HUES64 (cell line): ENCODE measurements at regions not wholly inside any gene's neighbourhood (a gene's known extent, or its start where the extent isn't known, plus 50 kb on each side); places are given as distances from the start of the nearest gene placed in this dataset.

ENCODE experiments used
- H3K27ac ChIP-seq: 2 replicates; pipeline ENCODE4 v1.7.0; 2013; ENCODE audit warnings: low read depth, low read length, inconsistent platforms
- H3K27me3 ChIP-seq: 2 replicates; pipeline ENCODE4 v1.6.1; 2013; ENCODE audit warnings: mild to moderate bottlenecking, low read length; ENCODE audit not compliant: insufficient read depth
- H3K36me3 ChIP-seq: 2 replicates; pipeline ENCODE4 v1.6.1; 2013; ENCODE audit warnings: mild to moderate bottlenecking, low read length; ENCODE audit not compliant: insufficient read depth
- H3K4me1 ChIP-seq: 2 replicates; pipeline ENCODE4 v1.6.1; 2013; ENCODE audit warnings: mild to moderate bottlenecking, low read length, moderate library complexity; ENCODE audit not compliant: insufficient read depth
- H3K4me3 ChIP-seq: 2 replicates; pipeline ENCODE4 v1.5.1; 2013; ENCODE audit warnings: mild to moderate bottlenecking, low read length, moderate library complexity
- H3K9ac ChIP-seq: 2 replicates; pipeline ENCODE4 v1.6.1; 2013; ENCODE audit warnings: mild to moderate bottlenecking, low read depth, low read length
- H3K9me3 ChIP-seq: 2 replicates; pipeline ENCODE4 v1.6.1; 2013; ENCODE audit warnings: low read depth, low read length; ENCODE audit not compliant: insufficient read depth
- WGBS: fragments of 150-250, 120-280 bp; methylation state at CpG from one replicate; pipeline ENCODE4 v1.1.7; 2013; ENCODE audit warnings: missing lambda C conversion rate; 5-methylcytosine and 5-hydroxymethylcytosine counted together

DNA sequence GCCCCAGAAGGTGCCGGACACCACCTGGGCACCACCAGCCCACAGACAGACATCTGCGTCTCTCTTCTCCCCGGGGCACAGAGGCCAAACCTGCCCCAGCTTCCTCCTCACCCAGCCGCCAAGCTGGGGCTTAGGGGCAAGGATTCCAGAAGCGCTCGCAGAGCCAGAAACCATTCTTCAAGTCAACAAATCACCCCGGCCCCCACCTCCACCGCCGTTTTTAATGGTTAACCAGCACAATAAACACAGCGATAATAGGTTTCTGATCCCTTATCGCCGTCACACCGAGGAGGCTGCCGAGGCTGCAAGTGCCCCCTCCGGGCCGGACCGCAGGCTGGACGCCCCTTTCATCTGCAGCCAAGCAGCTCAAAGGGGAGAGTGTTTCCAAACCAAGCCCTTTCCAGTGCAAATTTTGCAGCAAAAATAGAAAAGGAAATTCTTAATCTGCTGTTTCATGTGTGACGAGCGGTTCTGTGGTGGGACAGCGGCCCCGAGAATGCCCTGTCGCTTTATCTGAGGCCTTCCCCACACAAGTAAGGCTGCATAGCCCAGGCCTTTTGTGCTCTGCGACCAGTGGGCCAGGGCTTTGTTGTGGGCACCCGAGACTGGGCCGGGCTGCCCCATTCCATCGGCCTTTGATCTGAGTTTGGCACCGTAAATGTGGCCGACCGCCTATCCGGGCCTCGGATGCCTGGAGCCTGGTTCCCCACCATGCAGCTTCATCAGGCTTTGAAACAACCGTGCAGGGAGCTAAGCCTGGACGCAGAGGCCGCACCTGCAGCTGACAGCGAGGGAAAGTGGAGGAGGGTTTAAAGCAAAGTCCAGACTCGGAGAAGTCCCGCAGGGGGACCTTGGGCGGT lies 83.2 kb downstream of the FOXL3 start:
- peaks cover 3% of the 10 kb centered on the region; the same call in 1 of the 2 replicates for H3K4me1 ChIP-seq
- H3K27ac ChIP-seq = no peak overlapping the region

DNA sequence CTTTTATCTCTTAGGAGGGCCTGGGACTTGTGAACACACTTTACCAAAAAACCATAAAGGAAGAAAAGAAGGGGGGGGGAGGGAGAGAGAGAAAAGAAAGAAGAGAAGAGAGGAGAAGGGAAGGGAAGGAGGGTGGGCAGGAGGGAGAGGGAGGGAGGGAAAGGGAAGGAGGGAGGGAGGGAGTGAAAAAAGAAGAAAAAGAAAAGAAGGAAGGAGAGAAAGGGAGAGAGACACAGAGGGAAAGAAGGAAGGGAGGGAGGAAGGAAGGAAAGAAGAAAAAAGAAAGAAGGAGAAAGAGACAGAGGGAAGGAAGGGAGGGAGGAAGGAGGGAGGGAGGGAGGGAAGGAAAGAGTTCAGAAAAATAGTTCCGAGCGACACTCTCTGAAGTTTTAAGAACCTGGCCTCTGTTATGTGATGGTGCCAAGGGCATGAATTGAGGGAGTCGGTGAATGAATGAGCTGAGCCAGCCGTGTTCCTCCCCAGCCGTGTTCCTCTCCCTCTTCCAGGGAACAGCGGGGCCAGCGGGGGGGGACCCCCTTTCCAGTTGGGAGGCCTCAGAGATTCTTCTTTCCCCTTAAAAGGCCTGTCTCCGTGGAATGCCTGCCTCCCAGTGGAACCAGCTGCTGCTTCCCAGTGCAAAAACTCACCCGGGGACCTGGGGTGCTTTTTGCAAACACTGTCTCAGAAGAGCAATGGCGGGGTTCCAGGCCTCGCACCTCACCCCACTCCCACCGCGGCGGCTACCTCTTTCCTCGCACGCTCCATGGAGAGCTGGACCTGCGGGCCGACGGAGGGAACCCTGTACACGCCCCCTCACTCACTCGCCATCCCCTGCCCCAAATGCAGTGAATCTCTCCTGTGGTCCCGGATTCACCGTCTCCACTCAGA lies 84.1 kb downstream of the FOXL3 start:
- WGBS = 86% methylated on average over 23 of the region's 23 CpGs
- H3K4me1 ChIP-seq = peaks cover 3% of the 10 kb centered on the region; the same call in 1 of the 2 replicates
- H3K4me3 ChIP-seq = no peak overlapping the region
- peaks cover 6% of the 10 kb centered on the region for H3K27me3 ChIP-seq
- no peaks in the 10 kb centered on the region for H3K9me3 ChIP-seq
- H3K27ac ChIP-seq = no peak overlapping the region
- H3K36me3 ChIP-seq = no peaks in the 10 kb centered on the region
- no peak overlapping the region for H3K9ac ChIP-seq

More for the DNA sequence above, 83.2 kb downstream of the FOXL3 start:
- no peaks in the 10 kb centered on the region for H3K9me3 ChIP-seq
- no peaks in the 10 kb centered on the region for H3K27me3 ChIP-seq
- 75% methylated on average over 38 of the region's 39 CpGs for whole genome bisulfite sequencing
- H3K36me3 ChIP-seq = no peaks in the 10 kb centered on the region
- no peak overlapping the region for H3K9ac ChIP-seq
- H3K4me3 ChIP-seq = no peak overlapping the region

DNA sequence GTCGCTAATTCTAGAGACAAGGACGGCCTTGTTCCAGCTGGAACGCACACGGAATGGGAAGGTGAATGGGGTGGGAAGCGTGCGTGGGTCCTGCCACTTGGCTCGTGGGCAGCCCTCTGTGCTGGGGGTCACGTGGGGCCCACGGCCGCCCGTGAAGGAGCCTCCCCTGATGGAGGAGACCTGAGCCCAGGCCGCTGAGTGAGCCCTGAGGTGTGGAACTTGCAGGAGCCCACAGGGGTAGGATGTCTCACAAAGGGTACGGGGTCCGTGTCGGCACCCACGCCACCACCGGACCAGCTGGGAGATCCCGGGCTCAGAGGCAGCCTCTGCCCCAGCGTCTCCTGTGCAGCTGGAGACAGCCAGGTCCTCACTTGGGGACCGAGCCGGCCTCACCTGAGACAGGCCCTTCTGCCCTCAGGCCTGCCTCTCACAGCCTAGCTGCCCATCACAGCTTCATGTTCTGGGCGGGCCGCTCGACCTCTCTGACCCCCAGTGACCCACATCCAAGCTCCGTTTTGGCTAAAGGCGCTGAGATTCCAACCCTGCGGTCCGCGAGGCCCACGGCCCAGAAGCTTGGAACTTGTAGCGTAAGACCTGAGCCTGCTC lies 84.8 kb downstream of the FOXL3 start:
- no peak overlapping the region for H3K27ac ChIP-seq
- 93% methylated on average over 31 of the region's 31 CpGs for whole genome bisulfite sequencing
- H3K9me3 ChIP-seq = no peaks in the 10 kb centered on the region
- H3K4me1 ChIP-seq = peaks cover 3% of the 10 kb centered on the region; the same call in 1 of the 2 replicates
- no peaks in the 10 kb centered on the region for H3K36me3 ChIP-seq
- H3K27me3 ChIP-seq = peaks cover 13% of the 10 kb centered on the region
- no peak overlapping the region for H3K4me3 ChIP-seq
- H3K9ac ChIP-seq = no peak overlapping the region

DNA sequence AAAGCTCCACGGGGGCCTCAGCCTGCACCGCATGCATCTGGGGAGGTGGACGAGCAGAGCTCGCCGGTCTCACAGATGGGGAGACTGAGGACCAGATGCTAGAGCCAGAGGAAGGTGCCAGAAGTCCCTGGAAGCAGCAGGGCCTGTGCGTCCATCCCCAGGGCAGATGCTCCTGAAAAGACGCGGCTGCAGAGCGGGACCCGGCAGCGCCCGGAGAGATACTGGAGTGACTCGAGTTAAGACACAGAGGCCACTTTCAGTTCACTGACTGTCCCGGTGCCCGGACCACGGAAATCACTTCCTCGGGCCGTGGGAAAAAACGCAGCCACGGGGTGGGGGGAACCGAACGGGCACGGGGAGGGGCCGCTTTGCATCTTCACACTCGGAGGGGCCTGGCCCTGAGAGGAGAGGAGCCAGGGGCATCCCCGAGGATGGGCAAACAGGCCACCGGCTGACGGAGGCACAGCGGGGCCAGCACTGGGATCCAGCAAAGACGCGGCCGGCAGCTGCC lies 85.4 kb downstream of the FOXL3 start:
- Histone ChIP-seq H3K9me3 (no peaks in the 10 kb centered on the region), H3K9ac (no peak overlapping the region), H3K4me1 (peaks cover 3% of the 10 kb centered on the region; the same call in 1 of the 2 replicates), H3K27me3 (peaks cover 17% of the 10 kb centered on the region), H3K36me3 (no peaks in the 10 kb centered on the region), H3K4me3 (no peak overlapping the region), H3K27ac (no peak overlapping the region)
- 94% methylated on average over 32 of the region's 32 CpGs for WGBS

DNA sequence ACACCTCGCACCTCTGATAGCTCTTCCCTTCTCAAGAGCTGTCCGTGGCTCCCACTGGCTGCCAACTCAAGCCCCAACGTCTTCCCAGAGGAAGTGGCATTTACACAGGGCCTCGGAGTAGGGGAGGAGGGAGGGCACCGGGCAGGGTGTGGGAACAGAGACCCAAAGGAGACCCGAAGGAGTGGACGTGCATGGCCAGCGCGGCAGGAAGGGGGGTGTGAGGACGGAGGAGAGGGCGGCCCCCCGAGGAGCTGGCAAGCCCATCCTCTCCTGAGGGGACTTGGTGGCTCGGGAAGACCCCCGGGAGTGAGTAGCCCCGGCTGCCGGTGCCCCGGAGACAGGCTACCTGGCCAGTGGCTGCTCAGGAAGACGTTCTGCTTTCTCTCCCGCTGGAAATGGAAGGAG lies 85.9 kb downstream of the FOXL3 start:
- 83% methylated on average over 19 of the region's 19 CpGs for WGBS
- no peak overlapping the region for H3K9ac ChIP-seq
- no peaks in the 10 kb centered on the region for H3K36me3 ChIP-seq
- no peak overlapping the region for H3K27ac ChIP-seq
- H3K9me3 ChIP-seq = no peaks in the 10 kb centered on the region
- H3K4me3 ChIP-seq = no peak overlapping the region
- H3K27me3 ChIP-seq = peaks cover 17% of the 10 kb centered on the region
- peaks cover 3% of the 10 kb centered on the region; the same call in 1 of the 2 replicates for H3K4me1 ChIP-seq

DNA sequence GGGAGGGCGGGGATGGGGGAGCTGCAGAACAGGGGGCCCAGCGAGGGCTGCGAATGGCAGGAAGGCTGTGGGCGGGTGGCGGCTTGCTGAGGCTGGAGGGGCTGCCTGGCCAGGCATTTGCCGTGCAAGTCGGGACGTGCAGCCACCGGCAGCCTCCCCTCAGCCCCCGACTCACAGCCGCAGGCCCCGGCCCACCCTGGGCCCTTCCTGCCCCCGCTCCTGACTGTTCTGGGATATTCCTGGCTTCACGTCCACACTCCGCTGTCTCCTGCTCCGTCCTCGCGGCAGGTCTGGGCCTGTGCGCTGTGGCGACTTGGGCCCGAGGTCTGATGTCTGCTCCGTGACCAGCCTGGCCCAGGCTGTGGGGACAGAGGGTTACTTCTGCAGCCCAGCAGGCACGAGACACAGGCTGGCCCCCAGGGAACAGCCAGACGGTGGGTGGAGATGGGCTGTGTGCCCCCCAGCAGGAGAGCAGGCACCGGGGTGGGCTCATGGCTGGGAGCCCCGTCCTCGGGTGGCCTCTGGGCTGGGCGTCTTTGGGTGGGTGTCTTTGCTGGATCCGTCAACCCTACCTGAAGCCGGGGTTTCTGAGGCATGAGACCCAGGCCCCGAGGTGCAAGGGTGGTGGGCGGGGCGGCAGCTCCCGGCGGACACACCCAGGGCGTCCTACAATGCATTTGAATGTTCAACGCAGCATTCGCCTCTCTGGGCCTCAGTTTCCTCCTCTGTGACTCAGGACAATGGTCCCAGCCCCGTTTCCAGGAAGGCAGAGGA lies 86.5 kb downstream of the FOXL3 start:
- no peaks in the 10 kb centered on the region for H3K9me3 ChIP-seq
- WGBS = 85% methylated on average over 39 of the region's 39 CpGs

DNA sequence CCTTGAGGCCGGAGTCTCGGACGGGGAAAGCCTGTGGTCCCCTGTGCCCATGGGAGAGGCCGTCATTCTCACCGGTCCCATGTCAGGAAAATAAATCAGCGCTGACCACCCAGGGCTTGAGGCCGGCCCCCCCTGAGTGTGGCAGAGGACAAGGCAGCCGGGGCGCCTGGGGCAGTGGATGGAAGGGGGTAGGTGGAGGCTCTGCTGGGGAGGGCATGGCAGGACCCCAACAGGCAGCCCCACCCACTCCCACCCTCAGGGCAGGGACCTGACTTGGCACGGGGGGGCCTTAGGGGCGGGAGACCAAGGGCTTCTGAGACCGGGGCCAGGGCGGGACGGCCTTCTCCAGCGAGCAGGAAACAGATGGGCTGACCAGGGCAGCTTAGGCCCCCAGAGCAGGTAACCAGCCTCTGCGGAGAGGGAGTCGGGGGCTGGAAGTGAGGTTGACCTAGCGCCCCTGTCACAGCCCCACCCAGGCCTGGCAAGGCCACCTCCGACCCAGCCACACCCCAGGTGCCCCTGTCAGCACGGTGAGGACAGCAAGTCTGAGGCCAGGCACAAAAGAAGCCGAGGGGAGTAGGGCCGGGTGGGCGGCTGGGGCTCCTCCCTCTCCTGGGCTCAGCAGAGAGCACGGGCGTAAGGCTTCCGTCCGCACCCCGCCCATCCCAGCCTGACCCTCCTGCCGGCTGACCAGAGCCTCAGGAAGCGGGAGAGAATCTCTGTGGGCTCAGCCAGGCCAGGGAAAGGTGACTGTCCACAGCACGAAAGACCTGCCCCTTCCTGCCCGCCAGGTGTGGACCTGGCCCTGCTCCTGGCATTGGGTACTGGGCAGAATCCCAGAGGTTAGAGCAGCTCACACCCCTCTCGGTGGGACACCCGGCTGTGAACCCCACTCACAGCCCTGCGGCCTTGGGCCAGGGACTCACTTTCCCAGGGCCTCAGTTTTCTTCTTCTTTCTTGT lies 87.4 kb downstream of the FOXL3 start:
- Histone ChIP-seq H3K4me1 (peaks cover 3% of the 10 kb centered on the region; the same call in 1 of the 2 replicates), H3K4me3 (no peak overlapping the region), H3K36me3 (no peaks in the 10 kb centered on the region), H3K27me3 (peaks cover 19% of the 10 kb centered on the region), H3K9ac (no peak overlapping the region), H3K9me3 (no peaks in the 10 kb centered on the region), H3K27ac (no peak overlapping the region)
- 83% methylated on average over 35 of the region's 35 CpGs for WGBS

More for the DNA sequence above, 86.5 kb downstream of the FOXL3 start:
- Histone ChIP-seq H3K9ac (no peak overlapping the region), H3K36me3 (no peaks in the 10 kb centered on the region), H3K4me1 (peaks cover 3% of the 10 kb centered on the region; the same call in 1 of the 2 replicates), H3K4me3 (no peak overlapping the region), H3K27ac (no peak overlapping the region), H3K27me3 (peaks cover 19% of the 10 kb centered on the region)

DNA sequence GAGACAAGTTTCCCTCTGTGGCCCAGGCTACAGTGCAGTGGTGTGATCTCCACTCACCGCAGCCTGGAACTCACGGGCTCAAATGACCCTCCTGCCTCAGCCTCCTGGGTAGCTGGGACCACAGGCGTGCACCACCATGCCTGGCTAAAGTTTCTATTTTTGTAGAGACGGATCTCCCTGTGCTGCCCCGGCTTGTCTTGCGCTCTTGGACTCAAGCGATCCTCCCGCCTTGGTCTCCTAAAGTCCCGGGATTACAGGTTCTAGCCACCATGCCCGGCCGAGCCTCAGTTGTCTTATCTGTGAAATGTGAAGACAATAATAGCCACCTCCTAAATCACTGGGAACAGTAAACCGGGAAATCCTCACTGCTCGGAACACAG lies 88.1 kb downstream of the FOXL3 start:
- Histone ChIP-seq H3K9ac (no peak overlapping the region), H3K4me1 (peaks cover 1% of the 10 kb centered on the region; the same call in 1 of the 2 replicates), H3K27ac (no peak overlapping the region), H3K27me3 (peaks cover 19% of the 10 kb centered on the region), H3K9me3 (no peaks in the 10 kb centered on the region), H3K4me3 (no peak overlapping the region), H3K36me3 (no peaks in the 10 kb centered on the region)
- 95% methylated on average over 13 of the region's 13 CpGs for WGBS

DNA sequence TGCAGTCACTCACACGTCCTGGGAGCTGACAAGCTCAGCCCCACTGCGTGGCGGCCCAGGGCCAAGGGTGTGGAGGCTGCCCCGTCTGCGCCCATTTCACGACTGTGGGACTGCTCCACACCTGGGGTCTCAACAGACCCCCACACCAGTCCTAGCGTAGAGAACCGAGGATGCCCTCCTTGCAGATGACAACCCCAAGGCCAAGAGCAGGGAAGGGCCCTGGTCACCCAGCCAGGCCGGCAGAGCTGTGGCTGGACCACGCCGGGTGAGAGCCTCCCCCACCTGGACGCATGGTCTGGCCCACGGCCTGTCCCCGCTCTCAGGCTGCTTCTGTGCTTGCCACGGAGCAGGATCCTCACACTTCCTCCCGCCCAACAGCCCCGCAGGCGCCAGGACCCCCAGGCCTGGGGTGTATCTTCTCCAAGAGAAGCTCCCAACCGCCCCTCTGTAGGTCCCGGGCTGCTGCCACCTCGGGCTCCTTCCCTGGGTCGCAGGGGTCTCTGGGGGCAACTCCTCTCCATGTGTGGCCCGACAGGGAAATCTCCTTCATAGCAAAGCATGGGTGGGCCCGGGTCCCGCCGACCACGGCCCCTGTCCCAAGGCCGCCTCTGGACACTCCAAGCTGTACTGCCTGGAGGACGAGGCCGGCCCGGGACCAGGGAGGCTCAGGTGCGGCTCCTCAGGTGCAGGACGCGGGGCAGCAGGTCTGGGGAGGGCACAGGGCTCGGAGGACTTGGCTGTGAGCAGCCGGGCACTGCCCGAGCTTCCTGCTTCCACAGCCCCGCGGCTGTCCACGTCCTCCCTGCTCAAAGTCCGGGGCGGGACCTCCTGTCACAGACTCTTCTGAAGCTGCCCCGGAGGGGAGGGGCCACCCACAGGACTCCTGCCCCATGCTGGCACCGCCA lies 88.8 kb downstream of the FOXL3 start:
- H3K27me3 ChIP-seq = peaks cover 22% of the 10 kb centered on the region
- 78% methylated on average over 44 of the region's 44 CpGs for WGBS
- H3K36me3 ChIP-seq = no peaks in the 10 kb centered on the region
- peaks cover 2% of the 10 kb centered on the region; the same call in 1 of the 2 replicates for H3K9me3 ChIP-seq
- H3K27ac ChIP-seq = no peak overlapping the region
- H3K9ac ChIP-seq = no peak overlapping the region
- H3K4me3 ChIP-seq = peak overlapping the region; percentile 54
- no peaks in the 10 kb centered on the region for H3K4me1 ChIP-seq
